HG03139 (cell line): ENCODE measurements at regions not wholly inside any gene's neighbourhood (a gene's known extent, or its start where the extent isn't known, plus 50 kb on each side); places are given as distances from the start of the nearest gene placed in this dataset.

Experiments used
- ATAC-seq: cut with Tn5 transposase; IDR thresholded peaks from one replicate; pipeline ENCODE4 v1.9.1; 2021; ENCODE audit not compliant: unreplicated experiment

DNA sequence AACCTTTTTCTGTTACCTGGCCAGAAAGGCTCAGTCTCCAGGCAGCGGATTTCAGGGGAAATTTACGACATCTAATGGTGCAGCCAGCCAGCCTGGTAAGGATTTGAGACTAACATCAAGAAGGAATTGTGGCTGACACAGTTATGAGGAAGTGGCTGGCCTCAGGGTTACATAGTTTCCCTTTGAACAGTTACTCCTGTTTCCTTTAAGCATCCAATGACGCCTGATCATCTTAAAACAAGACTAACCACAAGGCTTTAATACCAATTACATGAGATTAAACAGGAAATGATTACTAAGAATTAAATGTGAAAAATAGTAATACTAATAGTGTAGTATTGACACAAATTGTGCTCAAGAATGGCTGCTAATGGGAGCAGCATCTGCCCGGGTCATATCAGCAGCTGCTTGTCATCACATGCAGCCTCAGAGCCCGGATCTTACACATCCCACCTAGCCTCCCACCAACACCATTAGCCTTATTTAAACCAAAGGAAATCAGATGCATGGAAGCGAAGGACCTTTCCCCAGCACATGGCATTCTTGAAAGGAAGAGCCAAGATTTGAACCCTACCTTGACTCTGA is 431.8 kb downstream of the PMP22 start:
- no peak for ATAC-seq

DNA sequence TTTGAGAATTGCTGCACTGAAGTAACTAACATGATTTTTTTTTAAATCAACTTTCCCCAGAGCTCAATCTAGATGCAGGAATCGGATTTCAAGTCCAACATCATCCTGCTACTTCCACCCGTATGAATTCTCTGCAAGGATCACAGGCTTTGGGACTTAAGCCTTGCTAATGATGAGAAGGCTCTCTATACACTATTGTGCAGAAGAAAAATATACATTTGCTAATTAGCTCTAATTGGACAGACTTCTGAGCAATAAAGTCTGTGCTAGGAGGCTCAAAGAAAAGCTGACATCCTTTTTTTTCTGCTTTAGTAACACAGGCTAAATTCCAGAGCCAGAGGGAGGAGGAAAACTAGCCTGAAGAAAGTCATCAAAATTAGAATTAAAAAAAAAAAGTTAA is 433.6 kb downstream of the PMP22 start:
- no peak for ATAC-seq

- ATAC-seq, result no peak
Observed at GRCh38 chr17:14827396-14827919, 437.7 kb downstream of the PMP22 start.

DNA sequence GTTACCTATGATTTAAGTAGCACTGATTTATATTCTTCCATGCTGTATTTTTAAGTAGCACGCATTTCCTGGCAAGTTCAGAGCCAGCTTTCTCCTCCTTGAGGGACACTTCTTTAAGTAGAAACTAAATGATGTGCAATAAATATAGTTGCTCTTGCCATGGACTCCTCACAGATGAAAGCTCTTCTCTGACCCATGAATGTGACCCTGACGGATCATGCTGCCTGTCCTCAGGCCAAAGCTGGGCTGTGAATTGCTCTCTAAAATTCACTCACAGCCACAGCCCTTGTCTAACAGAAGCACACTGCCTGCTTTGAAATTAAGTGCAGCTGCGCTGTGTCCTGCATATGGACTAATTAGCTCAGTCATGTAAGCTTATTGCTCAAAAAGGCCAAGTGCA is 438.8 kb downstream of the PMP22 start:
- no peak for ATAC-seq

DNA sequence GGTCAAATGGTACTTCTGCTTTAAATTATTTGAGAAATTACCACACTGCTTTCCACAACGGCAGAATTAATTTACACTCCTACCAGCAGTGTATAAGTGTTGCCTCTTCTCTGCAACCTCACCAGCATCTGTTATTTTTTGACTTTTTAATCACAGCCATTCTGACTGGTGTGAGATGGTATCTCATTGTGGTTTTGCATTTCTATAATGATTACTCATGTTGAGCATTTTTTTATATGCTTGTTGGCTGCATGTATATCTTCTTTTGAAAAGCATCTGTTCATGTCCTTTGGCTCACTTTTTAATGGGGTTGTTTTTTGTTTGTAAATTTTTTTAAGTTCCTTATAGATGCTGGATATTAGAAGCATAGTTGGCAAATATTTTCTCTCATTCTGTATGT is 446.7 kb downstream of the PMP22 start:
- no peak for ATAC-seq

- no peak for ATAC-seq
Observed at GRCh38 chr17:14815079-14815478, 450.0 kb downstream of the PMP22 start.

DNA sequence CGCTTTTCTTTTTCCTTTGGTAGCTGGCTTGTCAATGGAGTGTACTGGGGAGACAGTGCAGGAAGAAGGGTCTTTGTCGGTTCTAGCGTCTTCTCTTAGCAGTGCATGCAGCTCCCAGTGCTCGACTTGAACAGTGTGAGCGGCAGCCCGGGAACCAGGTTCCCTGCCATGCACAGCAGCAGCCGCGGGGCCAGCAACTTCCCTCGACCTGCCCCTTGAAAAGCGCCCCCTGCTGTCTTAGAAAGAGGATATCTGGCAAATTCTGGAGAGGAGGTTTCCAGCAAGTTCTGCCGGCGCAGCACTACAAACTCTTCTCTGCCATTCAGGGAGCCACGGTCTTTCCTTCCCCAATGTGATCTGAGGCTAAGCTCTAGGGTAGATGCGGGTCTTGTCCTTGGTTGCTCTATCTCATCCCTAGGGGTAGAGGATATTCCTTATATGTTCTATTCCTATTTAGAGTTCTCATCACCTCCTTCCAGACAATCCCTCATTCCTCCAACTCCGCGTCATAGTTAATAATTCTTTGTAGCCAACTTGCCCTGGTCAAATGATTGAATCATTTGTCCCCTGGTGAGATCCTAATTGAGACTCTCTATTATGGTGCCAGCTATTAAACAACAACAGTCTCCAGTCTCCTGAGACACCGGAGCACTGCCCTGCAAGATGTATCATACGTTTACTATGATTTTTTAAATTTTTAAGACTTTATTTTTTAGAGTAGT is 451.3 kb downstream of the PMP22 start:
- ATAC-seq, result no peak

DNA sequence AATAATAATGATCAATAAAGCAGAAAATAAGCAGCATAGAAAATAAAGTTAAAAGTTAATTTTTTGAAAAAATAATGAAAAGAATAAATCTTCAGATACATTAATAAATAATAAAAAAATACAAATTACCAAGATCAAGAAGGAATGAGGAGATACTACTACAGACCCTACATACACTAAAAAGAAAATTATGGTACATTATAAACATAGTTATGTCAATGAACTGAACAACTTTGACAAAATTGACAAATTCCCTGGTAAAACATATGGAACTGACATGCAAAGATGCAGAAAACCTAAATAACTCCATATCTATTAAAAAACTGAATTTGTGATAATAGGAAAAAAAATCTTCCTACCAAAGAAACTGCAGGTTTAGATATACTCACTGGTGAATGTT is 456.7 kb downstream of the PMP22 start:
- ATAC-seq, result no peak

DNA sequence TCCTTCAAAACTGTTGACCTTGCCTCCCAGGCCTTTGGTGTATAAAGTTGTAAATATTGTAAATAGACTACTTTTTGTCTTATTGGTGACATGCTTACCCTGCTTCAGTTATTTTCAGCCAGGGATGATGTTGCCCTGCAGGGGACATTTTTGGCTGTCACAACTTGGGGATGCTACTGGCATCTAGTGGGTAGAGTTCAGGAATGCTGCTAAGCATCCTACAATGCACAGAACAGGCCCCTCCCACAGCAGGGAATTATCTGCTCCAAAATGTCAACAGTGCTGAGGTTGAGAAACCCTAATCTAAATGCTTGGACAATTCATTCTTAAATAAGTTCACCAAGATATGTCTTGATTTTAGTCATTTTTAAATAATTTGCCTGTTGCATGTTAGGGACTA is 459.8 kb downstream of the PMP22 start:
- no peak for ATAC-seq

GRCh38 chr17:14803826-14804225 is 461.3 kb downstream of the PMP22 start:
- no peak for ATAC-seq

DNA sequence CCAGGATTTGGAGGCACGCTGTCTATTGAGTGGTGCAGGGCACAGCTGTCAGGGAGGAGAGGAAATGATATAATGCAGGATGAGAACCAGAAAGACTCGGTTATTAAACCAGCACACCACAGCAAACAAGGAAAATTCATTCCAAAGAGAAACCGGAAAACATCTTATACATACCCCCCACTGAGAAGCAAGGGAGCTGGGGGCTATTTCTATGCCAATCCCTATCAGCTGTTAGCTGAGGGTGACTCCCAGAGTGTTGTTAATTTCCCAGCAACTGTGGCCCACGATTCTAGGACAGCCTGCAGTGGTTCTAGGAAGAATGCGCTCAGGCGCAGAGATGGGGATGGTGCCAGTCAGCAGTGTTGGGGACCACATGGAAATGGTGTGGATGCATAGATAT is 467.3 kb downstream of the PMP22 start:
- ATAC-seq, result no peak

DNA sequence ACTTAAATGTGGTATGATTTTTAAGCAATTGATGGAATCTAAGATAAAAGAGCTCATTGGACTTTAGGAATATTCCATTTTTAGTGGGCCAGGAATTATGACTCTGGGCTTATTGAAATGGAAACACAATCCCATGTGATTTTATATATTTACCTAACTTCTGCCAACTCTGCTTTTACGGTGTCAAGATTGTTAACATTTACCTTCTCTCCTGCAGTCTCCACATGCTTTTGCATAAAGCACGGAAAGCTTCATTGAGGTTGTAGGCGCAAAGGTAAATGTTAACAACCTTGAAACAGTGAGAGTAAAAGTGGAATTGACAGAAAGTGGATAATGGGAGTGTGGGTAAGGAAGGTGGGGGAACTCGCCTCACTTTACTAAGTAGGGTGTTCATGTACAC is 468.1 kb downstream of the PMP22 start:
- no peak for ATAC-seq

- no peak for ATAC-seq
Observed at GRCh38 chr17:14794961-14795360, 470.2 kb downstream of the PMP22 start.

DNA sequence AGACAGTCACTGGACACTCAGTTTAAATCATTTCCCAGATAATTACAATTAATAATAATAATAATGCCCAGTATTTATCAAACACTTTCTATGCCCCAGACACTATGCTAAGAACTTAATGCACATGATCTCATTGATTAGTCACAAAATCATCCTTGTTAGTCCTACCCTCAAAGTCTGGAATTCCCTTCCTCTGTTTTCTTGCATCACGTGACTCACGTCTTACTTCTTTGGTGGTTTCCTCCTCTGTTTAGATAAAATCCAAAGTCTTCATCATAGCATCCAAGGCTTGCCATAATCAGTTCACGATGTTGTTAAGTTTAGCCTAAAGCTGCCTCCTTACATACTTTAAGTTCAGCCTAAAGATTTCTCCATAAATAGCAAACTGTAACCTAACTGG is 471.9 kb downstream of the PMP22 start:
- no peak for ATAC-seq

DNA sequence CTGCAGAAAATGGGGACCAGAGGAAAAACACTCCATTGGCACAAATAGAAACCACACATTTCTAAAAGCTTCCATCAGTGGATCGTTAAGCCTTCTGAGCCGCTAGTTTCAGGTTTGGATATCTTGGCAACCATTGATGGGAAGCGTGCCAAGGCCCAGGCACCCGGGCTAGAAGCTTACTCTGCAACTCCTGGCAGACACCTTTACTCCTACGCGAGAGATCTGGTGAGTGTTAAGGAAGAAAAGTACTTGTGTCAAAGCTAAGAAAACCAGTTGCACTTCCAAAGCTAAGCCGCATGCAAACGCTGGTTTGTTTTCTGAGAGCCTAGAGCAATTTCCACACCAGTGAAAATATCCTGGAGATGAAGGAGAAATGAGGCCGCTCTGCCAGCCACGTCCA is 472.4 kb downstream of the PMP22 start:
- no peak for ATAC-seq

GRCh38 chr17:14791221-14791620 is 473.9 kb downstream of the PMP22 start:
- ATAC-seq, result no peak

- no peak for ATAC-seq
Observed at GRCh38 chr17:14790521-14790920, 474.6 kb downstream of the PMP22 start.

DNA sequence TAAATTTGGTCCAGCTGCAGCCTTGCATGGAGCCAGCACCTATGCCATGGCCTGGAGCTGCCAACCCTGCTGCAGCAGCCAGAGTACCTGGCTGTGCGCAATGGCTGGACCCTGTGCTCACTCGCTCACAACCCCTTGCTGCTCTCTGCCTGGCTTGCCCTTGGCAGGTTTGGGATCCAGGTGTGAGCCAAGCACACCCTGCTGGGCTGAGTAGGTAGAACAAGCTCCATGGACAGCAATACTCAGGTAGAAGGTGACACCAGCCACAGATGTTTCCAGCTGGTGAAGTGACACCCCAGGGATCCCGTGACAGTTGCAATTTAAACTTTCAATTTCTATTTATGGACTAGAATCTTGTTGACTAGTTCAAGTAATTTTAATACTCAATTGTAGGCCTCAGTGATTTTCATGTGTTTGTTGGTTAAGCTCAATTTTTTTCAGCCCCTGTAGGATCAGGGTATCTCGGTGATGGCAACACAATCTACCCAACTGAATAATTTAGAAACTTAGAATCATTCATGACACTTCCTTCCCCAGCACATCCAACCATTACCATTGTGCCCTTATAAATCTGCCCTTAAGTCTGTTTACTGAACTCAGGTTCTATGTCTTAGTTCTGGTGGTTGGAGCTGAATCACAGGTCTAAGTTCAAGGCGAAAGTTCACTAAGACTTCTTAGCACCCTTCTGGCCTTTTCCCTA is 480.0 kb downstream of the PMP22 start:
- peak; percentile 65 for ATAC-seq

GRCh38 chr17:14781123-14781522 is 480.2 kb downstream of the HS3ST3B1 start:
- ATAC-seq, result no peak

GRCh38 chr17:14780097-14780651 is 479.3 kb downstream of the HS3ST3B1 start:
- no peak for ATAC-seq

DNA sequence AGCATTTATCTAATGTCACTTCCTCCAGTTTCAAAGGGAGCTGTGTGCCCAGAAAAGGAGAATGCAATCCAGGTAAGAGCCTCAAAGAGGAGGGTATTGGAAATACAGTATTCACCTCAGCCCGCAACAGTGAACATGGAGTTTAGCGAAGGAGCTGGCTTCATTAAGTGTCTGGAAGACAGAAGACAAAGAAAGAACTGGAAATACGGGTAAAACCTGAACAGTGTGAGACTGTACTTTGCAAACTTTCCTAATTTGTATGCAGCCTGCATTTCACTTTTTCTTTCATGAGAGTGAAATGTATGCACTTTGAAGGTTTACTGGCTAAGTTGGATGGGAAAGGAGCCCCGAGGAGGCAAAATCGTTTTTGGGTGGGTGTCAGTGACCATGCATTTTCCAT is 478.4 kb downstream of the HS3ST3B1 start:
- no peak for ATAC-seq

GRCh38 chr17:14777291-14777690 is 476.4 kb downstream of the HS3ST3B1 start:
- ATAC-seq, result no peak
